ENCODE measurements at regions not wholly inside any gene's neighbourhood (a gene's known extent, or its start where the extent isn't known, plus 50 kb on each side); places are given as distances from the start of the nearest gene placed in this dataset.

DNA sequence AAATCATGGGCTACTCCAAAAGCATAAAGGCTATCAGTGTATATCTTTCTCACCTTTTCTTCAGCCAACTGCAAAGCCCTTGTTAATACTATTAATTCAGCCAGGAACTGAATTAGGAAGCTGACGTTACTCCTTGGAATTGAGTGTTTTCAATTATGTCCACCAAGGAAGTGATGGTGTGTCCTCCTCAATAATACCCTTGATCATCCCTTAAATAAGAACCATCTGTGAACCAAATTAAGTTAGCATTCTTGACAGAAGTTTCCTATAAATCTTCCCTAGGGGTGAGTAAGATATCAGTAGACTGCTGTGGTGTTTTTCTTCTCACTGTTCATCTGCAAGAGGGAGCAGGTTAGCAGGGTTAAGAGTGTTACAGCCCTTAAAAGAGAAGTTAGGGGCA is 252.3 kb upstream of the AVPR1A start:
- ATAC-seq (no peak), DNase-seq (ENCODE audit: low spot score) (no peak), FAIRE-seq (no peak)
- 6% methylated on average over 1 of the region's 1 CpG for WGBS (ENCODE audit: low lambda C conversion rate)
- Histone ChIP-seq H2AFZ (ENCODE audit: low read length) (no peak overlapping the region), H3K9me3 (ENCODE audit: low read length) (no peaks in the 10 kb centered on the region), H3K27me3 (ENCODE audit: control insufficient read depth in 1 of 2, insufficient read depth in 2 of 2, low read length in 2 of 2) (0 out of 5 replicates have a peak, but pooled peaks cover 0 to 1% of the 10 kb centered on the region in 2 experiments), H3K27ac (ENCODE audit: extremely low read length, insufficient read depth, low read length) (no peak overlapping the region), H3K79me2 (ENCODE audit: insufficient read depth, low read length) (no peaks in the 10 kb centered on the region), H3K4me2 (ENCODE audit: low read depth, low read length) (no peak overlapping the region), H3K4me1 (ENCODE audit: insufficient read depth, low read length) (no peaks in the 10 kb centered on the region), H3K36me3 (replicated peaks in 1 of 2; ENCODE audit: control insufficient read depth in 1 of 2, insufficient read depth in 2 of 2, low read length in 2 of 2) (no peaks in the 10 kb centered on the region), H3K4me3 (replicated peaks in 1 of 3; ENCODE audit: insufficient read depth in 1 of 3, low read depth in 2 of 3, low read length in 3 of 3) (no peak overlapping the region), H3K9ac (ENCODE audit: insufficient read depth, low read depth, low read length) (no peak overlapping the region), H4K20me1 (ENCODE audit: insufficient read depth, low read length) (no peaks in the 10 kb centered on the region)
- ChIA-PET POLR2A (no interaction called here), CTCF (ENCODE audit: low intra/inter-chr PET ratio, low total read pairs) (no interaction called here)
- in situ Hi-C loops (cut with HindIII; ENCODE audit: extremely low pct_ligation_motif_present, low pct_unique_long_range_greater_than_20kb), result no loop called here
- intact Hi-C loops (cut with micrococcal nuclease; ENCODE audit: unreplicated experiment), result no loop called here
- BruUV-seq (replicated peaks), result no TSS peak
- TF ChIP-seq IKZF4 (CRISPR knock-in tag; IDR thresholded peaks at IDR 0.05; ENCODE audit: borderline replicate concordance, low read depth, not compliant biosample characterization), result no peak
- TF ChIP-seq NR2F1 (CRISPR knock-in tag; IDR thresholded peaks at IDR 0.05), result no peak
- no peak for TF ChIP-seq PHF21A (CRISPR knock-in tag; IDR thresholded peaks at IDR 0.05)
- no peak for TF ChIP-seq ZNF224 (CRISPR knock-in tag; IDR thresholded peaks at IDR 0.05)
- TF ChIP-seq TAF15 (IDR thresholded peaks at IDR 0.05; ENCODE audit: low read depth, low read length, poor library complexity, severe bottlenecking), result no peak
- no peak for TF ChIP-seq REXO4 (CRISPR knock-in tag; IDR thresholded peaks at IDR 0.05; ENCODE audit: borderline replicate concordance)
- no peak for TF ChIP-seq YY1 (IDR thresholded peaks at IDR 0.05; ENCODE audit: insufficient read depth, insufficient replicate concordance, low read depth, low read length)
- TF ChIP-seq ZNF24 (IDR thresholded peaks at IDR 0.05), result no peak
- TF ChIP-seq ATM (IDR thresholded peaks at IDR 0.05; ENCODE audit: borderline replicate concordance), result no peak
- TF ChIP-seq ZFP82 (CRISPR knock-in tag; IDR thresholded peaks at IDR 0.05; ENCODE audit: borderline replicate concordance), result no peak
- TF ChIP-seq FOSL1 (CRISPR knock-in tag; IDR thresholded peaks at IDR 0.05; ENCODE audit: borderline replicate concordance), result no peak
- TF ChIP-seq, protein P1, sequence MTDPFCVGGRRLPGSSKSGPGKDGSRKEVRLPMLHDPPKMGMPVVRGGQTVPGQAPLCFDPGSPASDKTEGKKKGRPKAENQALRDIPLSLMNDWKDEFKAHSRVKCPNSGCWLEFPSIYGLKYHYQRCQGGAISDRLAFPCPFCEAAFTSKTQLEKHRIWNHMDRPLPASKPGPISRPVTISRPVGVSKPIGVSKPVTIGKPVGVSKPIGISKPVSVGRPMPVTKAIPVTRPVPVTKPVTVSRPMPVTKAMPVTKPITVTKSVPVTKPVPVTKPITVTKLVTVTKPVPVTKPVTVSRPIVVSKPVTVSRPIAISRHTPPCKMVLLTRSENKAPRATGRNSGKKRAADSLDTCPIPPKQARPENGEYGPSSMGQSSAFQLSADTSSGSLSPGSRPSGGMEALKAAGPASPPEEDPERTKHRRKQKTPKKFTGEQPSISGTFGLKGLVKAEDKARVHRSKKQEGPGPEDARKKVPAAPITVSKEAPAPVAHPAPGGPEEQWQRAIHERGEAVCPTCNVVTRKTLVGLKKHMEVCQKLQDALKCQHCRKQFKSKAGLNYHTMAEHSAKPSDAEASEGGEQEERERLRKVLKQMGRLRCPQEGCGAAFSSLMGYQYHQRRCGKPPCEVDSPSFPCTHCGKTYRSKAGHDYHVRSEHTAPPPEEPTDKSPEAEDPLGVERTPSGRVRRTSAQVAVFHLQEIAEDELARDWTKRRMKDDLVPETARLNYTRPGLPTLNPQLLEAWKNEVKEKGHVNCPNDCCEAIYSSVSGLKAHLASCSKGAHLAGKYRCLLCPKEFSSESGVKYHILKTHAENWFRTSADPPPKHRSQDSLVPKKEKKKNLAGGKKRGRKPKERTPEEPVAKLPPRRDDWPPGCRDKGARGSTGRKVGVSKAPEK (CRISPR knock-in tag; IDR thresholded peaks at IDR 0.05; ENCODE audit: borderline replicate concordance), result no peak
- no peak for TF ChIP-seq CEBPB (IDR thresholded peaks at IDR 0.05; ENCODE audit: borderline replicate concordance, low read depth, low read length)
- no peak for TF ChIP-seq ZSCAN20 (CRISPR knock-in tag; IDR thresholded peaks at IDR 0.05; ENCODE audit: borderline replicate concordance)
- TF ChIP-seq RNF2 (conservative IDR thresholded peaks at IDR 0.05; ENCODE audit: low read depth), result no peak
- no peak for TF ChIP-seq TGIF2 (CRISPR knock-in tag; IDR thresholded peaks at IDR 0.05)
- no peak for TF ChIP-seq PTBP1 (IDR thresholded peaks at IDR 0.05; ENCODE audit: low read depth, low read length, poor library complexity, severe bottlenecking)

All from HepG2 (cell line).